CD14-positive monocyte (primary cell): ENCODE measurements at regions not wholly inside any gene's neighbourhood (a gene's known extent, or its start where the extent isn't known, plus 50 kb on each side); places are given as distances from the start of the nearest gene placed in this dataset.

Experiments
- DNase-seq, 3 donors: peaks; one replicate each; pipeline ENCODE4 v3.0.0-alpha.2; 2011 to 2022
- H2AFZ ChIP-seq: 2 replicates; pipeline ENCODE4 v1.6.0; 2012; ENCODE audit warnings: mild to moderate bottlenecking, low read depth, low read length, inconsistent platforms; ENCODE audit not compliant: insufficient read depth, poor library complexity, severe bottlenecking
- H3K27ac ChIP-seq, 2 donors: 1 replicate in 1 of 2; 2 replicates in 1 of 2; pipeline ENCODE4 v1.5.1; 2012 to 2013; ENCODE audit warnings: low read length in 2 of 2, control low read depth in 1 of 2, inconsistent platforms in 1 of 2, low read depth in 1 of 2, mild to moderate bottlenecking in 1 of 2
- H3K27me3 ChIP-seq, 2 donors: one replicate each; pipeline versions ENCODE4 v1.6.0 to v1.6.1; 2011 to 2013; ENCODE audit warnings: low read length in 2 of 2; ENCODE audit not compliant: control insufficient read depth in 2 of 2, insufficient read depth in 2 of 2
- H3K36me3 ChIP-seq, 2 donors: replicated peaks in 1 of 2; 1 replicate in 1 of 2; 2 replicates in 1 of 2; pipeline versions ENCODE4 v1.5.1 to v1.6.1; 2012 to 2013; ENCODE audit warnings: low read length in 2 of 2, control low read depth in 1 of 2, inconsistent platforms in 1 of 2, mild to moderate bottlenecking in 1 of 2; ENCODE audit not compliant: insufficient read depth in 2 of 2, control insufficient read depth in 1 of 2
- H3K4me1 ChIP-seq, 2 donors: 1 replicate in 1 of 2; 2 replicates in 1 of 2; pipeline versions ENCODE4 v1.5.1 to v1.6.1; 2012 to 2013; ENCODE audit warnings: low read length in 2 of 2, control low read depth in 1 of 2, inconsistent platforms in 1 of 2, mild to moderate bottlenecking in 1 of 2, moderate library complexity in 1 of 2; ENCODE audit not compliant: insufficient read depth in 2 of 2, control insufficient read depth in 1 of 2
- H3K4me2 ChIP-seq: replicated peaks from 2 replicates; pipeline ENCODE3; 2012; ENCODE audit warnings: low read length, moderate library complexity, mild to moderate bottlenecking; ENCODE audit not compliant: poor library complexity, severe bottlenecking; ENCODE audit errors: extremely low read depth
- H3K4me3 ChIP-seq, 3 experiments: fragments of 200-600 bp in 1 of 3; sonication (generic) in 1 of 3; replicated peaks in 1 of 3; 1 replicate in 2 of 3; 2 replicates in 1 of 3; pipeline ENCODE4 v1.5.1; 2011 to 2013; ENCODE audit warnings: low read length in 3 of 3, mild to moderate bottlenecking in 3 of 3, control low read depth in 2 of 3, low read depth in 2 of 3, inconsistent platforms in 1 of 3, moderate library complexity in 1 of 3
- H3K79me2 ChIP-seq: 2 replicates; pipeline ENCODE4 v1.6.0; 2012; ENCODE audit warnings: mild to moderate bottlenecking, control low read depth, inconsistent platforms, low read length, moderate library complexity; ENCODE audit not compliant: insufficient read depth
- H3K9ac ChIP-seq: 2 replicates; pipeline ENCODE4 v1.6.0; 2017; ENCODE audit warnings: low read length, mild to moderate bottlenecking; ENCODE audit not compliant: insufficient read depth, poor library complexity, severe bottlenecking
- H3K9me3 ChIP-seq, 2 donors: replicated peaks in 1 of 2; 1 replicate in 1 of 2; 2 replicates in 1 of 2; pipeline versions ENCODE4 v1.5.1 to v1.6.1; 2012 to 2013; ENCODE audit warnings: low read length in 2 of 2, control low read depth in 1 of 2; ENCODE audit not compliant: control insufficient read depth in 1 of 2, insufficient read depth in 1 of 2
- H4K20me1 ChIP-seq: 2 replicates; pipeline ENCODE4 v1.6.0; 2012; ENCODE audit warnings: mild to moderate bottlenecking, low read length, control low read depth, moderate library complexity; ENCODE audit not compliant: insufficient read depth
- H3K27ac Mint-ChIP-seq, 7 donors: one replicate each; pipeline ENCODE4 v1.8.0; 2020; ENCODE audit warnings: mild to moderate bottlenecking in 7 of 7, mixed read lengths in 7 of 7, moderate library complexity in 6 of 7, inconsistent platforms in 2 of 7
- H3K27me3 Mint-ChIP-seq, 3 donors: one replicate each; pipeline ENCODE4 v1.8.0; 2021 to 2022; ENCODE audit warnings: low read depth in 3 of 3, mild to moderate bottlenecking in 3 of 3, mixed read lengths in 3 of 3, moderate library complexity in 3 of 3, inconsistent platforms in 1 of 3
- H3K36me3 Mint-ChIP-seq, 2 donors: one replicate each; pipeline ENCODE4 v1.8.0; 2020; ENCODE audit warnings: mixed read lengths in 2 of 2, inconsistent platforms in 1 of 2, mild to moderate bottlenecking in 1 of 2
- H3K4me1 Mint-ChIP-seq: one replicate; pipeline ENCODE4 v1.8.0; 2020; ENCODE audit warnings: mild to moderate bottlenecking, mixed read lengths
- H3K4me3 Mint-ChIP-seq, 2 donors: one replicate each; pipeline ENCODE4 v1.8.0; 2020; ENCODE audit warnings: mild to moderate bottlenecking in 2 of 2, mixed read lengths in 2 of 2, moderate library complexity in 1 of 2
- H3K9me3 Mint-ChIP-seq, 7 donors: one replicate each; pipeline ENCODE4 v1.8.0; 2020 to 2022; ENCODE audit warnings: mixed read lengths in 7 of 7, mild to moderate bottlenecking in 6 of 7, moderate library complexity in 6 of 7, inconsistent platforms in 2 of 7
- WGBS: methylation state at CpG from one replicate; pipeline ENCODE4 v1.1.5; 2013; ENCODE audit warnings: missing lambda C conversion rate; ENCODE audit not compliant: insufficient coverage; 5-methylcytosine and 5-hydroxymethylcytosine counted together
- intact Hi-C, 2 donors: fragments of 100-400 bp; cut with micrococcal nuclease; formaldehyde crosslinking; loops; one replicate each; pipeline versions ENCODE4 v1.15.0 to v1.15.1; 2023
- TF ChIP-seq, protein P1 (sequence below): fragments of 200-600 bp; IDR thresholded peaks from one replicate; pipeline ENCODE4 v1.8.0; 2022; ENCODE audit warnings: antibody characterized with exemption, mild to moderate bottlenecking

DNA sequence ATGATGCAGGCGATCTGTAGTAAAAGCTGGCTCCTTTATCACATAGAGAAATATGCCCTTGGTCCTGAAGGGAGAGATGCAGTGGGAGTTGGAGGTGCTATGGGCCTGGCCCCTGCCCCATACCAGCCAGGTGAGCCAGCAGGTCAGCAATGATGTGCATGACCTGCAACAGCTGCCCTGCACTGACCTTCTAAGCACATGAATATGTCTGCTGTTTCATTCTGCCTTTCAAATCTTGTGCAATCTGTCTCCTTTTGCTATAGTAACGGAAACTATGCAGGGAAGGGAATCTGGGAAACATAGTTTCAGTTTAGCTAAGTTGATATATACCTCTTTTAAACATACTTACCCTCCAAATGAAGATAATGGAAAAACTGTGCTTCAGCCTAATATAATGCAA is 235.2 kb downstream of the TDRD15 start:
- WGBS = no CpG with 5 or more reads among the region's 2 CpGs
- H3K27ac Mint-ChIP-seq = no peak overlapping the region

DNA sequence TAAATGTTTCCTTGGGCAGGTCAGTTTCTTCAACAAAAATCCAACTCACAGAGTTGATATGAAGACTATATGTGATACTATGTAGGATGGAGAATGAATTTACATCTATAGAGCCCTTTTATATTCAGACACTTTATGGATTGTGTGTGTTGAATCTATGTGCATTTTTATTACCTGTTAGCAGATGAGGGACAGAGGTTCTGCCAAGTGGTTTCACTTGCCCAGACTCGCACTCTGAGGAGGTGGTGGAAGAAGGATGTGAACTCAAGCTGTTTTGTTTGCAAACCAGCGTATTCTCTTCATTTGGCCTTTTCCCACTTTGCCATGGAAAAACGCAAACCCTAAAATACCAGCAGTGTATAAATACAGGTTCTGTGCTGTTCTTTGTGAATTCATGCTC is 237.6 kb downstream of the TDRD15 start:
- H3K27me3 Mint-ChIP-seq = peaks cover 0 to 5% (median under 1%) of the 10 kb centered on the region in 3 donors
- H2AFZ ChIP-seq = no peak overlapping the region

More for the DNA sequence above, 235.2 kb downstream of the TDRD15 start:
- peaks cover 1 to 10% (median 2%) of the 10 kb centered on the region in 3 donors for H3K27me3 Mint-ChIP-seq
- Histone ChIP-seq H3K4me3 (no peak overlapping the region), H3K9ac (no peak overlapping the region), H3K79me2 (no peaks in the 10 kb centered on the region), H3K9me3 (no peaks in the 10 kb centered on the region), H3K27me3 (no peaks in the 10 kb centered on the region), H4K20me1 (no peaks in the 10 kb centered on the region), H3K4me2 (no peak overlapping the region), H3K36me3 (no peaks in the 10 kb centered on the region), H3K27ac (no peak overlapping the region), H2AFZ (no peak overlapping the region), H3K4me1 (no peaks in the 10 kb centered on the region)
- intact Hi-C loops = no loop called here
- DNase-seq = no peak
- H3K9me3 Mint-ChIP-seq = peaks cover 0 to 2% (median 0%) of the 10 kb centered on the region in 7 donors
- peaks cover 5% of the 10 kb centered on the region for H3K4me1 Mint-ChIP-seq
- no peak overlapping the region for H3K4me3 Mint-ChIP-seq
- H3K36me3 Mint-ChIP-seq = no peaks in the 10 kb centered on the region
- TF ChIP-seq, protein P1, sequence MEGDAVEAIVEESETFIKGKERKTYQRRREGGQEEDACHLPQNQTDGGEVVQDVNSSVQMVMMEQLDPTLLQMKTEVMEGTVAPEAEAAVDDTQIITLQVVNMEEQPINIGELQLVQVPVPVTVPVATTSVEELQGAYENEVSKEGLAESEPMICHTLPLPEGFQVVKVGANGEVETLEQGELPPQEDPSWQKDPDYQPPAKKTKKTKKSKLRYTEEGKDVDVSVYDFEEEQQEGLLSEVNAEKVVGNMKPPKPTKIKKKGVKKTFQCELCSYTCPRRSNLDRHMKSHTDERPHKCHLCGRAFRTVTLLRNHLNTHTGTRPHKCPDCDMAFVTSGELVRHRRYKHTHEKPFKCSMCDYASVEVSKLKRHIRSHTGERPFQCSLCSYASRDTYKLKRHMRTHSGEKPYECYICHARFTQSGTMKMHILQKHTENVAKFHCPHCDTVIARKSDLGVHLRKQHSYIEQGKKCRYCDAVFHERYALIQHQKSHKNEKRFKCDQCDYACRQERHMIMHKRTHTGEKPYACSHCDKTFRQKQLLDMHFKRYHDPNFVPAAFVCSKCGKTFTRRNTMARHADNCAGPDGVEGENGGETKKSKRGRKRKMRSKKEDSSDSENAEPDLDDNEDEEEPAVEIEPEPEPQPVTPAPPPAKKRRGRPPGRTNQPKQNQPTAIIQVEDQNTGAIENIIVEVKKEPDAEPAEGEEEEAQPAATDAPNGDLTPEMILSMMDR = no peak

More for the DNA sequence above, 237.6 kb downstream of the TDRD15 start:
- H3K9me3 ChIP-seq = no peaks in the 10 kb centered on the region
- H3K79me2 ChIP-seq = no peaks in the 10 kb centered on the region
- no peaks in the 10 kb centered on the region for H3K27me3 ChIP-seq
- Mint-ChIP-seq H3K9me3 (peaks cover 0 to 2% (median 0%) of the 10 kb centered on the region in 7 donors), H3K4me3 (no peak overlapping the region), H3K4me1 (peaks cover 5% of the 10 kb centered on the region), H3K27ac (no peak overlapping the region), H3K36me3 (no peaks in the 10 kb centered on the region)
- TF ChIP-seq, protein P1 = no peak
- H3K9ac ChIP-seq = no peak overlapping the region
- no peak for DNase-seq
- H3K36me3 ChIP-seq = no peaks in the 10 kb centered on the region
- no peak overlapping the region for H3K27ac ChIP-seq
- no peak overlapping the region for H3K4me3 ChIP-seq
- no peaks in the 10 kb centered on the region for H3K4me1 ChIP-seq
- intact Hi-C loops = no loop called here
- H3K4me2 ChIP-seq = no peak overlapping the region
- WGBS = no CpG with 5 or more reads among the region's 3 CpGs
- H4K20me1 ChIP-seq = no peaks in the 10 kb centered on the region
